NCI-H2227 treated with DMSO at 0.1 percent for 48 hours (cell line): ENCODE measurements at regions not wholly inside any gene's neighbourhood (a gene's known extent, or its start where the extent isn't known, plus 50 kb on each side); places are given as distances from the start of the nearest gene placed in this dataset.
"Not testable (repeated sequence)": the region's sequence is repeated elsewhere in the genome, so short reads cannot be mapped to it uniquely, and the experiment has no call there.

Source experiments
- DNase-seq: peaks from one replicate; lab custom pipeline; 2025; lab: John Stamatoyannopoulos, UW

DNA sequence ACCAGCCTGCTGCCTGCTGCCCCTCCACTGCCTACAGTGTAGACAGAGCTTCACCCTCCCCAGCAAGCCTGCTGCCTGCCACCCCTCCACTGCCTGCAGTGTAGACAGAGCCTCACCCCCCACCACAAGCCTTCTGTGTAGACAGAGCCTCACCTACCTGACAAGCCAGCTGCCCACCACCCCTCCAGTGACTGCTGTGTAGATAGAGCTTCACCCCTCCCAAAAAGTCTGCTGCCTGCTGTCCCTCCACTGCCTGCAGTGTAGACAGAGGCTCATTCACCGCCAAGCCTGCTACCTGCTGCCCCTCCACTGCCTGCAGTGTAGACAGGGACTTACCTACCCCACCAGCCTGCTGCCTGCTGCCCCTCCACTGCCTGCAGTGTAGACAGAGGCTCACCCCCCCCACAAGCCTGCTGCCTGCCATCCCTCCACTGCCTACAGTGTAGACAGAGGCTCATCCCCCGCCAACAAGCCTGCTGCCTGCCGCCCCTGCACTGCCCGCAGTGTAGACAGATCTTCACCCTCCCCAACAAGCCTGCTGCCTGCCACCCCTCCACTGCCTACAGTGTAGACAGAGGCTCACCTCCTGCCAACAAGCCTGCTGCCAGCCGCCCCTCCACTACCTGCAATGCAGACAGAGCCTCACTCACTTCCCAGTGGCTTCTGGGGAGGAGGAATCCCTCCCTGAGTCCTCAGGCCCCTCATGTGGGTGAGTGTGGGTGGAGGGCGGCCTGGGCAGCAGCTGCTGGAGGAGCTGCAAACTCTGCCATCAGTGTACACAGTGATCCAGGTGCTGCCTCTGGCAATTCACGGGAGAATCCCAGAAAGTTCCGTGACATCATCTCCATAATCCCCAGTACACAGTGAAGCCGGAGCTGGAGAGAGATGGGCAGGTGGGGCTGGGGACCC lies 140.9 kb downstream of the DLL1 start:
- no peak for DNase-seq

DNA sequence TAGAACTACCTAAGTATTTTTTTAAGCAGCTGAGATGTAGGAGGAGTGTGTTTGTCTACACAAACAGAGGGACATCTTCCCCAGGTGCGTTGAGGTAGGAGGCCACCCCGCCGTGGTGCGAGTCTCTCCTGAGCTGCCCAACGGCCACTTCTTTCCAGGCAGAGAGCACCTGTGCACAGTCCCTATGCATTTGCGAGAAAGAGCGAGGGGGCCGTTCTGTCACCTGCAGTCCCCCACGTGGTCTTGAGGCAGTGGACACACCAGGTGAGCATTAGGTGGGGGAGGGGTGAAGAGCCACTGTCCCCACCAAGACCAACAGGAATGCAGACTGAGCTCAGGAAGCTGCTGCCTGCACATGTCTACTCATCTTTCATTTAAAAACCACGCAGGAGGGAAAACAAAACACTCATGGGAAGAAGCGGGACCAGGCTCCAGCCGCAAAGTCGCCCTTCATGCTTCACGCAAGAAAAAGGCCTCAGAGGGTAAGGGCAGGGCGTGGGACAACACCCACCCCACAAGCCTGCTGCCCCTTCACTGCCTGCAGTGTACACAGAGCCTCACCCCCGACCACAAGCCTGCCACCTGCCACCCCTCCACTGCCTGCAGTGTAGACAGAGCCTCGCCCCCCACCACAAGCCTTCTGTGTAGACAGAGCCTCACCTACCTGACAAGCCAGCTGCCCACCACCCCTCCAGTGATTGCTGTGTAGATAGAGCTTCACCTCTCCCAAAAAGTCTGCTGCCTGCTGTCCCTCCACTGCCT lies 142.0 kb downstream of the DLL1 start:
- no peak for DNase-seq

DNA sequence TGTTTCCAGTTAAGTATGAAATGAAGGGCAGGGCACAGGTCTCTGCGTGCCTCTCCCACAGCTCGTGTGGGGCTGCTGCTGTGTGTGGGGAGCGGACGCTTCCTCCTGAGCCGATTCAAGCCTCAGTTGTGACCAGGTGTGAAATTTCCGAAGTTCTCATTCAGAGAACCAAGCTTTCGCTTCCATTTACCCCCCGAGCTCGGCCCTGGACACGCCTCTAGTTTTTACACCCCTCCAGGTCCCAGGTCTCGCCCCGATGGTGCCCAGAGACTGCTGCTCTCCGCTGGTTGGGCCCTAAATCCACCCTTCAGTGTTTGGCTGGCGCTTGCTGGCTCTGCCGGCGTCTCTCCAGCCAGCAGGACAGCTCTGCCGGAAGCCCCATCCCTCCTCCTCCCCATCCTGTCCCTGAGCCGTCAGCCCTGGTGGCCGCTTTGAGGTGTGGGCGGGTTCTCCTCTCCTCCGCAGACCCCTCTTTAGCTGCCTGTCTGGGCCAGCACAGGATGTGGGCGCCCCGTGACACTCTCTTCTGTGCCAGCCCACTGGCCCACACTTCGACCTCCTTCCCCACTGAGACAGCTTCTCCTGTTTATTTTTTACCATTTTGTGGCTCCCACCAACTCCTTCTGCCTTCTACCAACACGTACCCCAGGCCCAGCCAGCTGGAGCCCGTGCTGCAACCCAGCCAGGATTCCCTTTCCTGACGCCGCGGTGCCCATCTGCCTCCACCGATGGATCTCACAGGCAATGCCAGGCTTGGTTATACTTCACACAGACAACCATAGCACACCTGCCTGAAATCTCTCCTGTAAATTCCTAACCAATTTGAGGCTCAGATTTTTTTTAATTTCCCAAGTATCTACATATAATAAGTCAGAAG lies 142.8 kb downstream of the DLL1 start:
- DNase-seq: no peak

DNA sequence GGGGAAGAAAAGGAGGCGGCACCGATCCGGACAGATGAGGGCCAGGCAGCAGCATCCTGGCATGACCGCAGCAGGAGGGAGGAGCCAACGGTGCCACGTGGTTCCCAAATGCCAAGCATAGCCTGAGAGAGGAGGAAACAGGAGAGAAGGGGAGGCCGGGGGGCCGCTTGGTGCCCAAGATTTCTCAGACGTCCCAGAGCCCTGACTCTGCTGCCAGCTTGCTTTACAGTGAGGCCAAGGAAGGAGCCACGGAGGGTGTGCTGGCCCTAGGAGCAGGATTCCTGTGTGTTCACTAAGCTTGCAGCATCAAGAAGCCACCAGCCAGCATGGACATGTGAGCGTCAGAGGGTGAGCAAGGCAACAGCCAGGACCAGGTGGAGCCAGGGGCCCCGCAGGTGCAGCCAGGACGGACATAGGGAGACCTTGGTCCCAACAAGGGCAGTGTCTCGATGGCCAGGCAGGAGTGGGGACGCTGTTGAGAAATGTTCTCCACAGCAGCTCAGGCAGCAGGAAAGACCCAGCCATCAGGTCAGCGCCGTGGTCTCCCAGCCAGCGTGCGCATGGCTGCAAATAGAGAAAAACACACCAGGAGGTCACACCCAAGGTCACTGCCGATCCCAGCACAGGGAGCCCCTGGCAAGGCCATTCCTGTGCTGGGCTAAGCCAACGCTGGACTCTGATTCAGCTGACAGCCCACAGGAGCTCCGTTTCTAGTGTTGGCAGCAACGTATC lies 143.7 kb downstream of the DLL1 start:
- DNase-seq: no peak

DNA sequence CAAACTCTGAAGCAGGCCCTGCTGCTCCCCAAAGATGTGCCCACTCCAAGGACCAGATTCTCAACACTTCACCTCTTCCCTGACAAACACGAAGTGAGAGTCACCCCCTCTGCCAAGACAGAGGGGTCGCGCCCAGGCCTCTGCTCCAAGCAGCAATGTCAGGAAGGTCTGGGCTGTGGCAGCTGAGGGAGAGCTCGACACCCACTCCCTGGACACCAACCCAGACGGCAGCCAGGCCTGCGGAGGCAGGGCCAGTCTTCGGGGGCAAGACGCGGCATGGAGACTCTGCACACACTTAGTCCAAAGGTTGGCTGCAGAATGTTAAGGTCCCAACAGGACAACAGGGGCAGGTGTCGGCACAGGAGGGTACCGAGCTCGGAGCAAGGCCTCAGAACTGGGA lies 144.2 kb downstream of the DLL1 start:
- DNase-seq: no peak

DNA sequence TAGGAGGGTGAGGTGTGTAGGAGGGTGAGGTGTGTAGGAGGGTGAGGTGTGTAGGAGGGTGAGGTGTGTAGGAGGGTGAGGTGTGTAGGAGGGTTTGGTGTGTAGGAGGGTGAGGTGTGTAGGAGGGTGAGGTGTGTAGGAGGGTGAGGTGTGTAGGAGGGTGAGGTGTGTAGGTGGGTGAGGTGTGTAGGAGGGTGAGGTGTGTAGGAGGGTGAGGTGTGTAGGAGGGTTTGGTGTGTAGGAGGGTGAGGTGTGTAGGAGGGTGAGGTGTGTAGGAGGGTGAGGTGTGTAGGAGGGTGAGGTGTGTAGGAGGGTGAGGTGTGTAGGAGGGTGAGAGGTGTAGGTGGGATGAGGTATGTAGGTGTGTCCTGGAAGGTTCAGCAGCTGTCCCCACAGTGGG lies 144.7 kb downstream of the DLL1 start:
- DNase-seq: not testable (repeated sequence)

DNA sequence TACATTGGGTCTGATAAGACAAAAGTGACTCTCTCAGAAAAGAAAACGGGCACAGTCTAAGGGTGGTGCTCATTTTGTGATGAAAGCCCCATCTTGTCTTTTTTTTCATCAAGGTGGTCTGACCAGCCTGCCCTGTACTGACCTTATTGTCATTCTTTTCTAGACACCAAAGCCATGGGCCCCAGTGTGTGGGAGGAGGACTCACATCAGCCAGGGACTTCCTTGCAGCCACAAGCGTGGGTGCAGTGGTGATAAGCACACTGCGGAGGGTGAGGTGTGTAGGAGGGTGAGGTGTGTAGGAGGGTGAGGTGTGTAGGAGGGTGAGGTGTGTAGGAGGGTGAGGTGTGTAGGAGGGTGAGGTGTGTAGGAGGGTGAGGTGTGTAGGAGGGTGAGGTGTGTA lies 145.2 kb downstream of the DLL1 start:
- not testable (repeated sequence) for DNase-seq

DNA sequence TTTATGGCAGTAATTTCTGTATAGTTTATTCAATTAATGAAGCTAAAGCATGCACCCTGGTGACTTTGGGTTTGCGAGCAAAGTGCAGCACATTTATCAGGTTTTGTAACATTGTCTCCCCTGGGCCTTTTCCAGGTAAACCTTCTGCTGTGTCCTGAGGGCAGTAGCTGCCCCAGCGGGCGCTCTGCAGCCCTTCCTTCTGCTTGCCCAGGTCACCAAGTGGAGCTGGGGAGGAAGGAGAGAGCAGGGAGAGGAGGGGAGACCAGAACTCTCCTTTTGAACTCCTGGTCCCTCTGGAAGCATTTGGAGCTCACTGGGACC lies 145.6 kb downstream of the DLL1 start:
- DNase-seq: no peak

DNA sequence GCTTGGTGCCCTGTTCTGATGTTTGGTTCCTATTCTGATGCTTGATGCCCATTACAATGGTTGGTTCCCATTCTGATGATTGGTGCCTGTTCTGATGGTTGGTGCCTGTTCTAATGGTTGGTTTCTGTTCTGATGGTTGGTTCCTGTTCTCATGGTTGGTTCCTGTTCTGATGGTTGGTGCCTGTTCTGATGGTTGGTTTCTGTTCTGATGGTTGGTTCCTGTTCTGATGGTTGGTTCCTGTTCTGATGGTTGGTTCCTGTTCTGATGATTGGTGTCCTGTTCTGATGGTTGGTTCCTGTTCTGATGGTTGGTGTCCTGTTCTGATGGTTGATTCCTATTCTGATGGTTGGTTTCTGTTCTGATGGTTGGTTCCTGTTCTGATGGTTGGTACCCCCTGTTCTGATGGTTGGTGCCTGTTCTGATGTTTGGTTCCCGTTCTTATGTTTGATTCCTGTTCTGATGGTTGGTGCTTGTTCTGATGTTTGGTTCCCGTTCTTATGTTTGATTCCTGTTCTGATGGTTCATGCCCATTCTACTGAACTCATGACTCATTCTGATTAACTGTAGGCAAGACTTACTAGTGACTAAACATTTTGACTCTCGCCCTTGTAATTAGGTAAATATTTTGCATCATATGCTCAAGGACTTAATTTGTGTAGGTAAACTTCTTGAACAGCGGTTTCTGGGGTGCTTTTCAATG lies 146.2 kb downstream of the DLL1 start:
- DNase-seq: no peak

DNA sequence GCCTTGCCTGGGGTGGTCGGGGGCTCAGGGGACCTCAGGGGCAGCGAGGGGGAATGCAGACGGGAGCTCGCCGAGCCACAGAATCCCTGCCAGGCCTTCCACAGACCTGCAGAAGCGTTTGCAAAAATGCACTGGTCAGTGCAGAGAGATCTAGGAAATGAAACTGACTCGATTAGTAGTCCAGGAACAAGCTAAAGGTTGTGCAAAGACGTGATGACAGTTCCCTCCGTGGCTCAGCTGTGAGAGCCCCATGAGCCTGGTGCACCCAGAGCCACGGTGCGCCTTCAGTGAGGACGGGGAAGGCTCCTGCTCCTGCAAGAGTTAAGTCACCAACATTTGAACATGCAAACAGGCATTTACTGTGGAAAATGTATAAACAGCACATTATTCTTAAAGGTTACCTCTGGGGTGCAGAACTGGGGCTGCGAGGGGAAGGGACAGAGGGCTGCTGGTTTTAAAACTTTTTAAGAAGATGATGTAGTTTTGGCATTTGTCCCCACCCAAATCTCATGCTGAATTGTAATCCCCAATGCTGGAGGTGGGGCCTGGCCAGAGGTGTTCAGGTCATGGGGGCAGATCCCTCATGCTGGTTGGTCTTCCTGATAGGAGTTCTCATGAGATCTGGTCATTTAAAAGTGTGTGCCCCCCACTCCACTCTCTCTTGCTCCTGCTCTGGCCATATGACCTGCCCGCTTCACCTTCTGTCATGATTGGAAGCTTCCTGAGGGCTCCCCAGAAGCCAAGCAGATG lies 147.3 kb downstream of the DLL1 start:
- no peak for DNase-seq

DNA sequence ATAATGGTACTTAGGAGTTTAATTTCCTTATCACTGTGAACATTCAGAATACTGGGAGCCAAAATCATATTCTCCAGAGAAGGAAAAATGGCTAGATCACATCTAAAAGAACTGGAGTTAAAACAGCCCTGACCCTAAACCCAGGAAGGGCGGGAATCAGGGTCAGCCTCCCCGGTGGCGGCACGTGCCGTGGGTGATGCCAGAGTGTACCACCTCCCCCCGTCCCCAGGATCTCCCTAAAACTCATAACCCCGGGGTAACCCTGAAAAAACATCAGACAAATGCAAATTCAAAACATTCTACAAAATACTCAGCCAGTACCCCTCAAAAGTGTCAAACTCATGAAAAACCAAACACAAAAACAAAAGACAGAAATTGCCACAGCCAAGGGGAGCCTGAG lies 148.3 kb downstream of the DLL1 start:
- DNase-seq: no peak

DNA sequence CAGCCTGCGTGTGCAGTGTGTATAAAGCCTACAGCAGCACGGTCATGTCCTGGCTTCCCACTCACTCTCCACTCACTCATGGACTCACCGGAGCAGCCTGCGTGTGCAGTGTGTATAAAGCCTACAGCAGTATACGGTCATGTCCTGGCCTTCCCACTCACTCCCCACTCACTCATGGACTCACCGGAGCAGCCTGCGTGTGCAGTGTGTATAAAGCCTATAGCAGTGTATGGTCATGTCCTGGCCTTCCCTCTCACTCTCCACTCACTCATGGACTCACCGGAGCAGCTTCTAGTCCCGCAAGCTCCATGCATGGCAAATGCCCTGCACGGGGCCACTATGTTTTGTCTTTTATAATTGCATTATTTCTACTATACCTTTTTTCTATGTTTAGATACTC lies 149.8 kb downstream of the DLL1 start:
- DNase-seq: not testable (repeated sequence)

DNA sequence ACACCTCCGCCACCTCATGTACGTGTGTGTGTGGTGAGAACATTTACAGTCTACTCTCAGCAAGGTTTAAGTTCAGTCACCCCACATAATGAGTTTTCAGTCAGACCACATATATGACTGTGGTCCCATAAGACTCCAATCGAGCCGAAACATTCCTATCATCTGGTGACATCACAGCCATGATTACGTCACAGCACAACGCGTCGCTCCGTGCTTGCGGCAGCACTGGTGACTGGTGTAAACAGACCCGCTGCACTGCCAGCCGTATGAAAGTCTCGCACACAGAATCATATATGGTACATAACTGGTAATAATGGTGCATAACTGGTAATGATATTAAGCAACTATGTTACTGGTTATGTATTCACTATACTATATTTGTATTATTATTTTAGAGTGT lies 150.7 kb downstream of the DLL1 start:
- DNase-seq: no peak

DNA sequence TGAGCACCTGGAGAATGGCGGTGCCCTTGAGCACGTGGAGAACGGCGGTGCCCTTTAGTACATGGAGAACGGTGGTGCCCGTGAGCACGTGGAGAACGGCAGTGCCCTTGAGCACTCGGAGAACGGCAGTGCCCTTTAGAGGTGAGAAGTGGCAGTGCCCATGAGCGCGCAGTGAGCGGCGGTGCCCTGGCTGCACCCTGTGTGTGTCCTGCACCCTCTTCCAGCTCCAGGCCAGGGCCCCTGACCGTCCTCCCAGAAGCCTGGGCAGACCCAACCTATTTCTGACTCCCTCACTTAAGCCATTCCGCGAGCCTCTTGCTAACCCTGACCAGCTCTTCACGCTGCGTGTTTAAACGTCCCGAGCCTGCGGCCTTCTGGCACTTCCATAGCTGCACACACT lies 151.3 kb downstream of the DLL1 start:
- no peak for DNase-seq

DNA sequence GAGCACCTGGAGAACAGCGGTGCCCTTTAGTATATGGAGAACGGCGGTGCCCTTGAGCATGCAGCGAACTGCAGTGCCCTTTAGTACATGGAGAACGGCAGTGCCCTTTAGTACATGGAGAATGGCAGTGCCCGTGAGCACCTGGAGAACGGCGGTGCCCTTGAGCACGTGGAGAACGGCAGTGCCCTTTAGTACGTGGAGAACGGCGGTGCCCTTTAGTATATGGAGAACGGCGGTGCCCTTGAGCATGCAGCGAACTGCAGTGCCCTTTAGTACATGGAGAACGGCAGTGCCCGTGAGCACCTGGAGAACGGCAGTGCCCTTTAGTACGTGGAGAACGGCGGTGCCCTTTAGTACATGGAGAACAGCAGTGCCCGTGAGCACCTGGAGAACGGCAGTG lies 151.8 kb downstream of the DLL1 start:
- DNase-seq: not testable (repeated sequence)

DNA sequence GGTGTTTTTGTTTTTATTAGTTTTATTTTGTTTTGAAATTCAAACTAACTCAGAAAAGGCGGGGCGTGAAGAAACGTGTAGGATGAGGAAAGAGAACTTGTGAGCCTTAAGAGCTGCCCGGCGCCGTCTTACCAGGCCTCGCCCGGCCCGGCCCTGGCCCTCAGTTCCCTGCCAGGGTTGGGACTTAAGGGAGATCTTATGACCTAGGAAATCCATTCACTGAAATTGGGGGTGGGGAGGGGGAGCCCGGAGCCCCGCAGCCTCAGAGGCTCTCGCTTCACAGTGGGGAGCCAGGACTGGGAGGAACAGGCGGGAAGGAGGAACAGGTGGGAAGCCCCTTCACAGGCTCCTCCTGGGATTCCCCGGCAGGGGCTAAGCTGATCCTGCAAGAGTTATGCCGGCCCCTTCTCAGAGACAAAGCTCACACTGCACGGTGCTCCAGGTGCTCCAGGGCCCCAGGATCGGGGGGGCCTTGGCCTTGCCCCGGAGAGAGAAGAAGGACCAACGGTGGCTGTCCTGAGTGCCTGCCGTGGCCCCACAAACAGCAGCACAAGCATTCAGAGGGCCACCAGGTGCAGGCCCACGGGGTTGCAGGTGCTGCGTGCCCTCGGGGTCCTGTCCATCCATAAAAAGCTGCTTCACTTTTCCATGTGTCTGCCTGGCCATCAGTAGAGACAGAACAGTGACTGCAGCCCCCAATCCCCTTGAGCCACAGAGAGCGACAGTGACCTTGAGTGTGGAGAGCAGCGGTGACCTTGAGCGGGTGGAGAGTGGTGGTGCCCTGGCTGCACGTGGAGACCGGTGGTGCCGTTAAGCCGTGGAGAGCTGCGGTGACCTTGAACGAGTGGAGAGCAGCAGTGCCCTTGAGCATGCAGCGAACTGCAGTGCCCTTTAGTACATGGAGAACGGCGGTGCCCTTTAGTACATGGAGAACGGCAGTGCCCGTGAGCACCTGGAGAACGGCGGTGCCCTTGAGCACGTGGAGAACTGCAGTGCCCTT lies 152.7 kb downstream of the DLL1 start:
- no peak for DNase-seq

DNA sequence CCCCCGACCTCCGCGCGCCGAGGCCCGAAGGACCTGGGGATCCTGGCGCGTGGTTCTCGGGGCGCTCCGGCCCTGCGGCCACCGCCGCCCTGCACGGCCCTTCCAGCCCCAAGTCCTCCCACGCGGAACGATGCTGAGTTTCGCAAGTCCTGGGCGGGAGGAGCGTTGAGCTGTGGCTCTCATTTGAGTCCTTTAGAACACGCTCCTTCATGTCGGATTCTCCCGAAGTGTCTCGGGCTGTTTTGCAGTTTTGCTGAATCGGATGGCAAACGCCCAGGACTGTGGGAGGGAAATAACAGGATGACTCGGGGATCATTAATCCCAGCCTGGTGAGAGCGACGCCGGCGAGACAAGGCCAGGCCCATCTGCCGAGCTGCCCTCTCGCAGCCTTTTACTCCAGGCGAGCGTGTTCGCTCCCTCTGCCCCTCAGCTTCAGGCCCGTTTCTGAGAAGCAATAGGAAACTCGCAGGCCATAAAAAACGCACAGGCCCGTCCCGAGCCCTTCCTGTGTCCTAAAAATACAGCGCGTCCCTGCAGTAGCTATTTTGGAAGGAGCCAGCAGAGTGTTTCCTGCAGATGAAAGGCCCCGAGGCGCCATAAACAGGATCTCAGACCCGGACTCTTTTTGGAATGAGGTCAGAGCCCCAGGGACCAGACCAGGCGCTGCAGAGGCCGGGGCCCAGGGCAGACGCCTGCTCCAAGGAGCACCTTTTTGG lies 153.5 kb downstream of the DLL1 start:
- DNase-seq: no peak

DNA sequence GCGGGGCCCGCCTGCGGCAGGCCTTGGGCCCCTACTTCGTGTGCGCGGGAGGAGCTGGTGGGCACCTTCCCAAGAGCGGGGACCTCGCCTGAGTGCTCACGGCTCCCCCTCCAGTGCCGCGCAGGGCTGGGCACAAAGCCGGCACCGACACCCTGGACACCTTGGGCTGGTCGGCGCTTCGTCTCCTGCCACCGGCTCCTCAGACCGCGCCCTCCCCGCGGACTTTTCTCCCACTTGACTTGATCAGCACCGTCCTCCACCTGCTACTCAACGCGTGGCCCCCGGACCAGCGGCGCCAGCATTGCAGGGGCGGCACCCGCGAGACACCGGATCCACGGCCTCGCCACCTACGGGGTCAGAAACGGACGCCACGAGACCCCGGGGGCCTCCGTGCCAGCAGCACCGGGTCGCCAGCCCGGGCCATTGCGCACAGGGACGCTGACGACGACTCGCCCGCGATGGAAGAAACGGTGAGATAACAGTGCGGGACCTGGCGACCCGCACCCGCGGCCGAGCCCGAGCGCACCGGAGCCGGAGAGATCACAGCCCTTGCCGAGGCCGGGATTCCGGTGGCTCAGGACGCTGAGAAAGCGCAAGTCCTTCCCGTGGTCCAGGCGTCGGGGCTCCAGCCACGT lies 154.2 kb downstream of the DLL1 start:
- no peak for DNase-seq
